GM18517 (cell line): ENCODE measurements at regions not wholly inside any gene's neighbourhood (a gene's known extent, or its start where the extent isn't known, plus 50 kb on each side); places are given as distances from the start of the nearest gene placed in this dataset.
"Not testable (repeated sequence)": the region's sequence is repeated elsewhere in the genome, so short reads cannot be mapped to it uniquely, and the experiment has no call there.

Source experiments
- ATAC-seq: cut with Tn5 transposase; IDR thresholded peaks from one replicate; pipeline ENCODE4 v1.9.1; 2021; ENCODE audit warnings: mild to moderate bottlenecking, moderate library complexity; ENCODE audit not compliant: unreplicated experiment

- ATAC-seq: no peak
Observed at GRCh38 chr13:80677227-80677626, 336.3 kb upstream of the SPRY2 start.

GRCh38 chr13:80675442-80675841, 334.5 kb upstream of the SPRY2 start:
- not testable (repeated sequence) for ATAC-seq

- no peak for ATAC-seq
Observed at GRCh38 chr13:80671773-80672172, 330.8 kb upstream of the SPRY2 start.

GRCh38 chr13:80669112-80669511, 328.2 kb upstream of the SPRY2 start:
- no peak for ATAC-seq

GRCh38 chr13:80668452-80668851, 327.5 kb upstream of the SPRY2 start:
- no peak for ATAC-seq

- no peak for ATAC-seq
Observed at GRCh38 chr13:80666782-80667552, 326.0 kb upstream of the SPRY2 start.

- no peak for ATAC-seq
Observed at GRCh38 chr13:80665792-80666333, 324.9 kb upstream of the SPRY2 start.

GRCh38 chr13:80664950-80665349, 324.0 kb upstream of the SPRY2 start:
- ATAC-seq: no peak

GRCh38 chr13:80663788-80664187, 322.9 kb upstream of the SPRY2 start:
- no peak for ATAC-seq

GRCh38 chr13:80658705-80659104, 317.8 kb upstream of the SPRY2 start:
- ATAC-seq: no peak

- ATAC-seq: no peak
Observed at GRCh38 chr13:80656512-80656904, 315.6 kb upstream of the SPRY2 start.

- no peak for ATAC-seq
Observed at GRCh38 chr13:80655778-80656511, 315.0 kb upstream of the SPRY2 start.

GRCh38 chr13:80654638-80655249, 313.8 kb upstream of the SPRY2 start:
- no peak for ATAC-seq

- ATAC-seq: no peak
Observed at GRCh38 chr13:80649274-80649673, 308.3 kb upstream of the SPRY2 start.

- ATAC-seq: no peak
Observed at GRCh38 chr13:80642641-80643040, 301.7 kb upstream of the SPRY2 start.

GRCh38 chr13:80633251-80633650, 292.3 kb upstream of the SPRY2 start:
- ATAC-seq: no peak

- no peak for ATAC-seq
Observed at GRCh38 chr13:80630685-80631121, 289.8 kb upstream of the SPRY2 start.

GRCh38 chr13:80618781-80619180, 277.9 kb upstream of the SPRY2 start:
- ATAC-seq: no peak

- ATAC-seq: no peak
Observed at GRCh38 chr13:80612804-80613203, 271.9 kb upstream of the SPRY2 start.

- ATAC-seq: no peak
Observed at GRCh38 chr13:80611310-80611709, 270.4 kb upstream of the SPRY2 start.

GRCh38 chr13:80605716-80606115, 264.8 kb upstream of the SPRY2 start:
- no peak for ATAC-seq

- no peak for ATAC-seq
Observed at GRCh38 chr13:80605011-80605410, 264.1 kb upstream of the SPRY2 start.
